ENCODE measurements at regions not wholly inside any gene's neighbourhood (a gene's known extent, or its start where the extent isn't known, plus 50 kb on each side); places are given as distances from the start of the nearest gene placed in this dataset.
A peak's percentile ranks its signal among the peaks of the same experiment; 100 is the strongest.
"Not testable (repeated sequence)": the region's sequence is repeated elsewhere in the genome, so short reads cannot be mapped to it uniquely, and the experiment has no call there.

- no peak for DNase-seq (ENCODE audit: low spot score)
These were observed 341.2 kb upstream of the USP9Y start for GRCh38 chrY:12359867-12360266.

- no peak for DNase-seq (ENCODE audit: low spot score)
These were observed 340.5 kb upstream of the USP9Y start for GRCh38 chrY:12360496-12360895.

GRCh38 chrY:12365311-12365910, 335.6 kb upstream of the USP9Y start:
- DNase-seq (ENCODE audit: low spot score): no peak

GRCh38 chrY:12374588-12374987, 326.4 kb upstream of the USP9Y start:
- not testable (repeated sequence) for DNase-seq (ENCODE audit: low spot score)

- DNase-seq (ENCODE audit: low spot score): not testable (repeated sequence)
These were observed 309.1 kb upstream of the USP9Y start for GRCh38 chrY:12391655-12392559.

- no peak for DNase-seq (ENCODE audit: low spot score)
These were observed 307.8 kb upstream of the USP9Y start for GRCh38 chrY:12393190-12393589.

GRCh38 chrY:12395381-12396120, 305.5 kb upstream of the USP9Y start:
- DNase-seq (ENCODE audit: low spot score): not testable (repeated sequence)

GRCh38 chrY:12403916-12404315, 297.1 kb upstream of the USP9Y start:
- no peak for DNase-seq (ENCODE audit: low spot score)

GRCh38 chrY:12408236-12408635, 292.8 kb upstream of the USP9Y start:
- no peak for DNase-seq (ENCODE audit: low spot score)

GRCh38 chrY:12410696-12411095, 290.3 kb upstream of the USP9Y start:
- DNase-seq (ENCODE audit: low spot score): no peak

- no peak for DNase-seq (ENCODE audit: low spot score)
These were observed 279.8 kb upstream of the USP9Y start for GRCh38 chrY:12421072-12421787.

- no peak for DNase-seq (ENCODE audit: low spot score)
These were observed 279.3 kb upstream of the USP9Y start for GRCh38 chrY:12421788-12422124.

- no peak for DNase-seq (ENCODE audit: low spot score)
These were observed 278.5 kb upstream of the USP9Y start for GRCh38 chrY:12422536-12422935.

GRCh38 chrY:12423416-12424252, 277.4 kb upstream of the USP9Y start:
- DNase-seq (ENCODE audit: low spot score): no peak

GRCh38 chrY:12425506-12425905, 275.5 kb upstream of the USP9Y start:
- no peak for DNase-seq (ENCODE audit: low spot score)

- DNase-seq (ENCODE audit: low spot score): no peak
These were observed 273.7 kb upstream of the USP9Y start for GRCh38 chrY:12427361-12427760.

GRCh38 chrY:12431546-12431945, 269.5 kb upstream of the USP9Y start:
- peak; percentile 7 for DNase-seq (ENCODE audit: low spot score)

- DNase-seq (ENCODE audit: low spot score): not testable (repeated sequence)
These were observed 262.2 kb upstream of the USP9Y start for GRCh38 chrY:12438823-12439222.

- no peak for DNase-seq (ENCODE audit: low spot score)
These were observed 256.8 kb upstream of the USP9Y start for GRCh38 chrY:12444200-12444599.

- DNase-seq (ENCODE audit: low spot score): not testable (repeated sequence)
These were observed 254.4 kb upstream of the USP9Y start for GRCh38 chrY:12446486-12447265.
